ENCODE measurements at regions not wholly inside any gene's neighbourhood (a gene's known extent, or its start where the extent isn't known, plus 50 kb on each side); places are given as distances from the start of the nearest gene placed in this dataset.
A peak's percentile ranks its signal among the peaks of the same experiment; 100 is the strongest.

GRCh38 chr9:15113288-15113687, 193.7 kb downstream of the TTC39B start:
- Histone ChIP-seq H3K9me3 (ENCODE audit: low read depth) (no peaks in the 10 kb centered on the region), H3K4me1 (ENCODE audit: low read depth) (peaks cover 18% of the 10 kb centered on the region), H3K27me3 (no peaks in the 10 kb centered on the region), H3K27ac (no peak overlapping the region), H3K36me3 (no peaks in the 10 kb centered on the region), H3K4me3 (no peak overlapping the region)
- no peak for DNase-seq (ENCODE audit: low read depth in 1 of 2, low spot score in 1 of 2)
- no peak for TF ChIP-seq CTCF (IDR thresholded peaks at IDR 0.05; ENCODE audit: low read depth, low read length)

- Histone ChIP-seq H3K27ac (no peak overlapping the region), H3K4me3 (no peak overlapping the region), H3K4me1 (ENCODE audit: low read depth) (peaks cover 7% of the 10 kb centered on the region), H3K27me3 (no peaks in the 10 kb centered on the region), H3K36me3 (no peaks in the 10 kb centered on the region), H3K9me3 (ENCODE audit: low read depth) (no peaks in the 10 kb centered on the region)
- no peak for TF ChIP-seq CTCF (IDR thresholded peaks at IDR 0.05; ENCODE audit: low read depth, low read length)
- DNase-seq (ENCODE audit: low read depth in 1 of 2, low spot score in 1 of 2) = no peak
These were observed 195.9 kb downstream of the TTC39B start for GRCh38 chr9:15111071-15111470.

GRCh38 chr9:15104826-15105420, 194.7 kb upstream of the FREM1 start:
- Histone ChIP-seq H3K27me3 (no peaks in the 10 kb centered on the region), H3K36me3 (no peaks in the 10 kb centered on the region), H3K9me3 (ENCODE audit: low read depth) (no peaks in the 10 kb centered on the region), H3K27ac (no peak overlapping the region), H3K4me1 (ENCODE audit: low read depth) (no peaks in the 10 kb centered on the region), H3K4me3 (no peak overlapping the region)
- peak; percentile 84 for TF ChIP-seq CTCF (IDR thresholded peaks at IDR 0.05; ENCODE audit: low read depth, low read length)
- DNase-seq (ENCODE audit: low read depth in 1 of 2, low spot score in 1 of 2) = peak; percentile 46 to 66

- no peaks in the 10 kb centered on the region for H3K4me1 ChIP-seq (ENCODE audit: low read depth)
- H3K4me3 ChIP-seq = no peak overlapping the region
- H3K27ac ChIP-seq = no peak overlapping the region
- TF ChIP-seq CTCF (IDR thresholded peaks at IDR 0.05; ENCODE audit: low read depth, low read length) = no peak
- H3K9me3 ChIP-seq (ENCODE audit: low read depth) = no peaks in the 10 kb centered on the region
- H3K27me3 ChIP-seq = no peaks in the 10 kb centered on the region
- H3K36me3 ChIP-seq = no peaks in the 10 kb centered on the region
- DNase-seq (ENCODE audit: low read depth in 1 of 2, low spot score in 1 of 2) = no peak
These were observed 193.1 kb upstream of the FREM1 start for GRCh38 chr9:15103290-15103689.

- H3K36me3 ChIP-seq = no peaks in the 10 kb centered on the region
These were observed 190.9 kb upstream of the FREM1 start for GRCh38 chr9:15101095-15101494.

More at GRCh38 chr9:15101095-15101494, 190.9 kb upstream of the FREM1 start:
- Histone ChIP-seq H3K27ac (no peak overlapping the region), H3K4me3 (no peak overlapping the region), H3K27me3 (no peaks in the 10 kb centered on the region), H3K4me1 (ENCODE audit: low read depth) (no peaks in the 10 kb centered on the region), H3K9me3 (ENCODE audit: low read depth) (no peaks in the 10 kb centered on the region)
- DNase-seq (ENCODE audit: low read depth in 1 of 2, low spot score in 1 of 2) = peak in 1 of 2 donors; percentile 79
- TF ChIP-seq CTCF (IDR thresholded peaks at IDR 0.05; ENCODE audit: low read depth, low read length) = no peak

Data from cardiac muscle cell (in vitro differentiated cells and primary cell).